Panc1 (cell line): ENCODE measurements at regions not wholly inside any gene's neighbourhood (a gene's known extent, or its start where the extent isn't known, plus 50 kb on each side); places are given as distances from the start of the nearest gene placed in this dataset.

ENCODE experiments used
- POLR2AphosphoS5 ChIP-seq: IDR thresholded peaks from 2 replicates; pipeline ENCODE4 v1.6.1; 2012; ENCODE audit warnings: mild to moderate bottlenecking, low read depth, low read length, moderate library complexity
- SIN3A ChIP-seq: IDR thresholded peaks from 2 replicates; pipeline ENCODE4 v1.6.1; 2012; ENCODE audit warnings: low read depth, mild to moderate bottlenecking, low read length, moderate library complexity, borderline replicate concordance; ENCODE audit not compliant: insufficient read depth
- TF ChIP-seq, protein P1 (sequence below): fragments of 450-650 bp; IDR thresholded peaks from 2 replicates; pipeline ENCODE4 v1.5.1; 2017; ENCODE audit warnings: mild to moderate bottlenecking

DNA sequence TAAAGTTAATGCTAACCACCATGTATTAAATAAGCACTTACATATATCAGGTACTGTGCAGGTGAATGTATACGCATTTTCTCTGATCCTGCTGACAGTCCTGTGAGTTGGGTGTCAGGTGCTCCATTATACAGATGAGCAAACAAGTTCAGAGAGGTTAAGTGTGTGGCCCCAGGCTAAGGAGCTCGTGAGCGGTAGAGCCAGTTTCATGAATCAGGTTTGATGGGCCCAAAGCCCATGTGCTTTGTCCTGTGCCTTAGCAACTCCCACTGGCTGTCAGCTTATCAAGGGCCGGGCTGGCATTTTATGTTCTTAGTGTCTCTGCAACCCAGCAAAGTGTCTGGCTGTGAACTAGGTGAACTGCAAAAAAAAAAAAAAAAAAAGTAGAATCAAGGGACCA lies 701.2 kb upstream of the TBX3 start:
- TF ChIP-seq, protein P1, sequence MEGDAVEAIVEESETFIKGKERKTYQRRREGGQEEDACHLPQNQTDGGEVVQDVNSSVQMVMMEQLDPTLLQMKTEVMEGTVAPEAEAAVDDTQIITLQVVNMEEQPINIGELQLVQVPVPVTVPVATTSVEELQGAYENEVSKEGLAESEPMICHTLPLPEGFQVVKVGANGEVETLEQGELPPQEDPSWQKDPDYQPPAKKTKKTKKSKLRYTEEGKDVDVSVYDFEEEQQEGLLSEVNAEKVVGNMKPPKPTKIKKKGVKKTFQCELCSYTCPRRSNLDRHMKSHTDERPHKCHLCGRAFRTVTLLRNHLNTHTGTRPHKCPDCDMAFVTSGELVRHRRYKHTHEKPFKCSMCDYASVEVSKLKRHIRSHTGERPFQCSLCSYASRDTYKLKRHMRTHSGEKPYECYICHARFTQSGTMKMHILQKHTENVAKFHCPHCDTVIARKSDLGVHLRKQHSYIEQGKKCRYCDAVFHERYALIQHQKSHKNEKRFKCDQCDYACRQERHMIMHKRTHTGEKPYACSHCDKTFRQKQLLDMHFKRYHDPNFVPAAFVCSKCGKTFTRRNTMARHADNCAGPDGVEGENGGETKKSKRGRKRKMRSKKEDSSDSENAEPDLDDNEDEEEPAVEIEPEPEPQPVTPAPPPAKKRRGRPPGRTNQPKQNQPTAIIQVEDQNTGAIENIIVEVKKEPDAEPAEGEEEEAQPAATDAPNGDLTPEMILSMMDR, result no peak
- TF ChIP-seq POLR2AphosphoS5 (no peak), SIN3A (no peak)
